Natural killer cell (primary cell): ENCODE measurements at regions not wholly inside any gene's neighbourhood (a gene's known extent, or its start where the extent isn't known, plus 50 kb on each side); places are given as distances from the start of the nearest gene placed in this dataset.
"Not testable (repeated sequence)": the region's sequence is repeated elsewhere in the genome, so short reads cannot be mapped to it uniquely, and the experiment has no call there.

Experiments used
- ATAC-seq, 3 donors: fragments of 150-1000 bp in 2 of 3; fragments of 200-7000 bp in 1 of 3; cut with Tn5 transposase; 1 replicate in 1 of 3; 2 replicates in 2 of 3; pipeline ENCODE4 v1.10.0; 2021; ENCODE audit warnings: mild to moderate bottlenecking in 2 of 3, moderate library complexity in 2 of 3
- DNase-seq, 2 donors: peaks; one replicate each; pipeline versions ENCODE4 v3.0.0 to v3.0.0-alpha.2; 2013 to 2021; ENCODE audit warnings: mixed read lengths in 1 of 2
- H3K27ac ChIP-seq: one replicate; pipeline ENCODE4 v1.5.1; 2013; ENCODE audit warnings: mild to moderate bottlenecking, low read length
- H3K27me3 ChIP-seq: one replicate; pipeline ENCODE4 v1.6.1; 2013; ENCODE audit warnings: low read length; ENCODE audit not compliant: control insufficient read depth, insufficient read depth
- H3K36me3 ChIP-seq: one replicate; pipeline ENCODE4 v1.6.1; 2013; ENCODE audit warnings: low read length; ENCODE audit not compliant: control insufficient read depth, insufficient read depth
- H3K4me1 ChIP-seq: one replicate; pipeline ENCODE4 v1.6.1; 2013; ENCODE audit warnings: low read length; ENCODE audit not compliant: control insufficient read depth, insufficient read depth
- H3K4me3 ChIP-seq: one replicate; pipeline ENCODE4 v1.5.1; 2013; ENCODE audit warnings: low read length
- H3K9me3 ChIP-seq: one replicate; pipeline ENCODE4 v1.6.1; 2013; ENCODE audit warnings: low read length; ENCODE audit not compliant: control insufficient read depth, insufficient read depth
- H3K27ac Mint-ChIP-seq, 2 donors: one replicate each; pipeline ENCODE4 v1.8.0; 2022; ENCODE audit warnings: mild to moderate bottlenecking in 2 of 2, mixed read lengths in 2 of 2, moderate library complexity in 1 of 2
- H3K27me3 Mint-ChIP-seq, 2 donors: one replicate each; pipeline ENCODE4 v1.8.0; 2022; ENCODE audit warnings: low read depth in 2 of 2, mixed read lengths in 2 of 2
- H3K36me3 Mint-ChIP-seq: one replicate; pipeline ENCODE4 v1.8.0; 2022; ENCODE audit warnings: mixed read lengths
- H3K4me1 Mint-ChIP-seq, 2 donors: one replicate each; pipeline ENCODE4 v1.8.0; 2022; ENCODE audit warnings: mixed read lengths in 2 of 2
- H3K4me3 Mint-ChIP-seq: one replicate; pipeline ENCODE4 v1.8.0; 2022; ENCODE audit warnings: mild to moderate bottlenecking, moderate library complexity, mixed read lengths
- H3K9me3 Mint-ChIP-seq, 2 donors: one replicate each; pipeline ENCODE4 v1.8.0; 2022; ENCODE audit warnings: mixed read lengths in 2 of 2
- CTCF ChIP-seq: fragments of 200-600 bp; IDR thresholded peaks from one replicate; pipeline ENCODE4 v1.8.0; 2022; ENCODE audit warnings: antibody characterized with exemption
- WGBS: methylation state at CpG from one replicate; pipeline ENCODE4 v1.1.7; 2013; ENCODE audit warnings: missing lambda C conversion rate; ENCODE audit not compliant: insufficient coverage; 5-methylcytosine and 5-hydroxymethylcytosine counted together
- intact Hi-C: fragments of 100-400 bp; cut with micrococcal nuclease; formaldehyde crosslinking; loops from one replicate; pipeline ENCODE4 v1.14.2; 2022

- H3K36me3 ChIP-seq, H3K36me3 Mint-ChIP-seq, H3K27me3 Mint-ChIP-seq, DNase-seq, H3K4me3 Mint-ChIP-seq, H3K27ac Mint-ChIP-seq, intact Hi-C loops, H3K27me3 ChIP-seq, H3K9me3 ChIP-seq, ATAC-seq, H3K9me3 Mint-ChIP-seq, H3K4me3 ChIP-seq, H3K27ac ChIP-seq: not testable (repeated sequence)
- 98% methylated on average over 24 of the region's 24 CpGs for WGBS
- H3K4me1 ChIP-seq, result peaks cover 14% of the 10 kb centered on the region
- H3K4me1 Mint-ChIP-seq, result peaks cover 10 to 15% of the 10 kb centered on the region in 2 donors
Measured at GRCh38 chr2:388752-389151, 100.9 kb upstream of the ALKAL2 start.

GRCh38 chr2:387980-388421 is 100.1 kb upstream of the ALKAL2 start:
- H3K27ac ChIP-seq, result no peak overlapping the region
- H3K27me3 ChIP-seq, result no peaks in the 10 kb centered on the region
- no peaks in the 10 kb centered on the region for H3K27me3 Mint-ChIP-seq
- no peak overlapping the region for H3K4me3 Mint-ChIP-seq
- 92% methylated on average over 18 of the region's 18 CpGs for WGBS
- ATAC-seq, result no peak
- H3K4me1 ChIP-seq, result peaks cover 7% of the 10 kb centered on the region
- H3K9me3 Mint-ChIP-seq, result no peaks in the 10 kb centered on the region
- intact Hi-C loops, result no loop called here
- no peak overlapping the region for H3K27ac Mint-ChIP-seq
- no peaks in the 10 kb centered on the region for H3K36me3 ChIP-seq
- no peaks in the 10 kb centered on the region for H3K9me3 ChIP-seq
- no peak for TF ChIP-seq CTCF
- H3K36me3 Mint-ChIP-seq, result no peaks in the 10 kb centered on the region
- DNase-seq, result no peak
- no peak overlapping the region for H3K4me3 ChIP-seq
- peaks cover 4 to 8% of the 10 kb centered on the region in 2 donors for H3K4me1 Mint-ChIP-seq

- Mint-ChIP-seq H3K27ac (no peak overlapping the region), H3K4me3 (no peak overlapping the region), H3K27me3 (no peaks in the 10 kb centered on the region), H3K36me3 (no peaks in the 10 kb centered on the region), H3K4me1 (no peaks in the 10 kb centered on the region), H3K9me3 (no peaks in the 10 kb centered on the region)
- ATAC-seq (no peak), DNase-seq (no peak)
- intact Hi-C loops, result no loop called here
- WGBS, result 87% methylated on average over 6 of the region's 10 CpGs
- H3K27me3 ChIP-seq, result no peaks in the 10 kb centered on the region
- no peaks in the 10 kb centered on the region for H3K36me3 ChIP-seq
- H3K4me3 ChIP-seq, result no peak overlapping the region
- H3K9me3 ChIP-seq, result no peaks in the 10 kb centered on the region
- H3K27ac ChIP-seq, result no peak overlapping the region
- TF ChIP-seq CTCF, result no peak
- H3K4me1 ChIP-seq, result no peaks in the 10 kb centered on the region
Measured at GRCh38 chr2:386406-387103, 98.7 kb upstream of the ALKAL2 start.

- no peak overlapping the region for H3K27ac Mint-ChIP-seq
- H3K4me3 ChIP-seq, result no peak overlapping the region
- no peak overlapping the region for H3K4me3 Mint-ChIP-seq
- H3K36me3 Mint-ChIP-seq, result no peaks in the 10 kb centered on the region
- intact Hi-C loops, result no loop called here
- no peaks in the 10 kb centered on the region for H3K27me3 ChIP-seq
- H3K9me3 ChIP-seq, result no peaks in the 10 kb centered on the region
- H3K27ac ChIP-seq, result no peak overlapping the region
- H3K36me3 ChIP-seq, result no peaks in the 10 kb centered on the region
- H3K27me3 Mint-ChIP-seq, result no peaks in the 10 kb centered on the region
- ATAC-seq (no peak), DNase-seq (no peak)
- no peaks in the 10 kb centered on the region for H3K9me3 Mint-ChIP-seq
- H3K4me1 Mint-ChIP-seq, result no peaks in the 10 kb centered on the region
- no peaks in the 10 kb centered on the region for H3K4me1 ChIP-seq
- 90% methylated on average over 5 of the region's 6 CpGs for WGBS
- TF ChIP-seq CTCF, result no peak
Measured at GRCh38 chr2:385785-386184, 97.9 kb upstream of the ALKAL2 start.
